ELF-1 (cell line): ENCODE measurements at regions not wholly inside any gene's neighbourhood (a gene's known extent, or its start where the extent isn't known, plus 50 kb on each side); places are given as distances from the start of the nearest gene placed in this dataset.
"Not testable (repeated sequence)": the region's sequence is repeated elsewhere in the genome, so short reads cannot be mapped to it uniquely, and the experiment has no call there.

Experiments
- DNase-seq: peaks from one replicate; pipeline ENCODE4 v3.0.0-alpha.2; 2016; ENCODE audit warnings: low read depth, low spot score

DNA sequence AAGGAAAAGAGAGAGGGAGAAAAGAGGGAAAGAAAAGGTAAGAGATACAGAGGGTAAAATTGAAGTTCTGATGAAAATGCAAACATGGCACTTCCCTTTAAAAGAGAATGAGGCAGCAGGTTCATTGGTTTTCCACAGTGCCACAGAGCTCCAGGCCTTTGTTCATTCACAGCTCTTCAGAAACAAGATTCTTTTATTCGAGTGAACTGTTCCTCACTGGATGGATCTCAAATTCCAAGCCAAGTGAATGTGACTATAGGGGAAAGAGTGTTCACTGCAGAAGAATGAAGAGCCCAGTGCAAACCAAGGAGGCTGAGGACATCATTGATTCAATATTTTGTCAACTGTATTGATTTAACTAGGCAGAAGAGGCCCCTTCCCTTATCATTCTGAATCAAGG is 280.3 kb upstream of the PROK2 start:
- DNase-seq = no peak

DNA sequence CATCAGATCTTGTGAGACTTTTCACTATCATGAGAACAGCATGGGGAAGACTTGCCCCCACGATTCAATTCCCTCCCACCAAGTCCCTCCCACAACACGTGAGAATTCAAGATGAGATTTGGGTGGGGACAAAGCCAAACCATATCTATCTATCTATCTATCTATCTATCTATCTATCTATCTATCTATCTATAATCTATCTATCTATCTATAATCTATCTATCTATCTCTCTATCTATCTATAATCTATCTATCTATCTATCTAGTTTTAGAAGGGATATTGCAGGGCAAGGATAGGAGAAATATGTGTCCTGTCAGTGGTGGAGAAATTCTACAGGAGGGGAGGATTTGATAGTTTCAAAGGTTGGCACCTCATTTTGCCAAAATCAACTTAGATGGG is 279.8 kb upstream of the PROK2 start:
- DNase-seq = not testable (repeated sequence)

DNA sequence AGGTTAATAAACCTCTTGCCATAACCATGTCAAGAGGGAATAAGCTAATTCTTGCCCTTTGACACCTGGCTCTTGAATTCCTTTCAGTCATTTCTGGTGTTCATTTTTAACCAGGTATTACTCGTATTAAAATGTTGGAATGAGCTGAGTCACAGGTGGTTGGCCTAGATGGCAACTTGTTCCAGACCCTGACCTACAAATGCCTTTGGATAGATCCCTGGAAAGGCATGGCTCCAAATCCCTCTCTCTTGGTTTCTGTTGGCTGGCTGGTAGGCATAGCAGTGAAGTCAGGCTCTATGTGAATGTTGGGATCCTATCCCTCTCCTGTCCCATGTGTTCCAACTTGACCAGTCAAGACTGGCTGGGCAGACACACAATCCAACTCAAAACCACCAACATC is 277.1 kb upstream of the PROK2 start:
- no peak for DNase-seq

DNA sequence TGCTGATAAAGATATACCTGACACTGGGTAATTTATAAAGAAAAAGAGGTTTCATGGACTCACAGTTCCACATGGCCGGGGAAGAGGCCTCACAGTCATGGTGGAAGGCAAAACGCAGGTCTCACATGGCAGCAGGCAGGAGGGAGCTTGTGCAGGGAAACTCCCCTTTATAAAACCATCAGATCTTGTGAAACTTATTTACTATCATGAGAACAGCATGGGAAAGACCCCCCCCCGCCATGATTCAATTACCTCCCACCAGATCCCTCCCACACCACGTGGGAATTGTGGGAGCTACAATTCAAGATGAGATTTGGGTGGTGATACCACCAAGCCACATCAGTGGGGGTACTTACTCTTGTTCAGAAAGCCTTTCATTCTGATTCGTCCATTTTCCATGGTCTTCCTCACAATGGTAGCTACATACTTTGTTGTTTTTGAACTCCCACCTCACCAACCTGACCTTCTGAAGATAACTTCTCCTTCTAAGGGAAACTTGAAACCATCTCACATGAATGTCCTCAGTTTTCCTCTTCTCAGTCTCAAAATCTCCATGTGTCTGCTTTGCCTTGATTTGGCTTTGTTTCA is 275.6 kb upstream of the PROK2 start:
- no peak for DNase-seq

DNA sequence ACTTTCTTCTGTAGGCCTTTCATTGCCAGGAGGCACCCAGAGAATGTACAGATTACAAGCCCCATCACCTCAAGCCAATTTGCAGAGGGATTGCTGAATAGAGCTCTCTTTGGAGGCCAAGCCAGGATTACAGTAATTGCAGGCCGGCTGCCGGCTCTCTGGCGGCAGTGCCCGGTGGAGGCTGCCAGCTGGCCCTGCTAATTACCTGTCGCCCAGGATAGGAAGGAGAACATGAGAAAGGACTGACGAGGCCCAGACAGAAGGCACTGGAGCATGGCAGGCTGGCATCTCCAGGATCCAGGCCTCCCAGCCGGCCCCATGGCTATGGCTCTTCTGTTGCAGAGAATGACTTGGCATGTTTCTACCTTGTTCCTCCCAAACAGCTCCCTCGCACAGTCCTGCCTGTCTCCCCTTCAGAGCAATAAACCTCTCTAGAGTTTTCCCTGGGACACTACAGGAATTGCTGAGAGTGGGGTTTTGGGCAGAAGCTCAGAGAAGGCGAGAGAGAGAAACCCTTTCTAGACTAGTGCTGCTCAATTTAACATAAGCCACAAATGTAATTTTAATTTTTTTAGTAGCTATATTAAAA is 273.6 kb upstream of the PROK2 start:
- DNase-seq = peak; percentile 8

DNA sequence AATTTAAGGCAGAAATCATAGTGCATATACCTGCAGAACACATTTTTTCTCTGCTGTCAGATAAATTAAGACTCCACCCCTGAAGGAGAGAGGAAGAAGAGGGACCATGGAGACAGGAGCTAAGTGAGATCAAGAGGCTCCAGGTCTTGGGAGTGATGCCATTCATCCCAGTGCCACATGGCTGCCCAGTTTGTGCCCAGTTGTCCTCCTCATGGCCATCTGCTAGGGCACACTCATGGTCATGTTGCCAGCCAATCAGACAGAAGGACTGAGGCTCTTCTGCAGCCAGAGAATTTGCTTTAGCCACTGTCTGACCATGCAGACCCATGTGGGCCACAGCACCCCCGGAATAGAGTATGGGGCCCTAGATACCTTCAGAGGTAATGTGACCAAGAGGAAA is 270.5 kb upstream of the PROK2 start:
- DNase-seq = no peak

DNA sequence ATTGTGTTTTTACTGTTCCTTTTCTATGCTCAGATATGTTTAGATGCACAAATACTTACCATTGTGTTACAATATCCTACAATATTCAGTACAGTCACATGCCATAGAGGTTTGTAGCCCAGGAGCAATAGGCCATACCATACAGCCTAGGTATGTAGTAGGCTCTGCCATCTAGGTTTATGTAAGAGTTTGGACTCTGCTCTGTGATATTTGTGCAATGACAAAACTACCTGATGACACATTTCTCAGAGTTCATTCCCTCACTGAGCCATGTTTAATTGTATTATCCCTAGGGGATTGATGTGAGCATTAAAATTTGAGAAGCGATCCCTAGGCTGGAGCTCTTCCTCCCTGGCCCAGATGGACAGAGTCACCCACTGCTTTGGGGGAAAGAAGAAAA is 270.0 kb upstream of the PROK2 start:
- no peak for DNase-seq

DNA sequence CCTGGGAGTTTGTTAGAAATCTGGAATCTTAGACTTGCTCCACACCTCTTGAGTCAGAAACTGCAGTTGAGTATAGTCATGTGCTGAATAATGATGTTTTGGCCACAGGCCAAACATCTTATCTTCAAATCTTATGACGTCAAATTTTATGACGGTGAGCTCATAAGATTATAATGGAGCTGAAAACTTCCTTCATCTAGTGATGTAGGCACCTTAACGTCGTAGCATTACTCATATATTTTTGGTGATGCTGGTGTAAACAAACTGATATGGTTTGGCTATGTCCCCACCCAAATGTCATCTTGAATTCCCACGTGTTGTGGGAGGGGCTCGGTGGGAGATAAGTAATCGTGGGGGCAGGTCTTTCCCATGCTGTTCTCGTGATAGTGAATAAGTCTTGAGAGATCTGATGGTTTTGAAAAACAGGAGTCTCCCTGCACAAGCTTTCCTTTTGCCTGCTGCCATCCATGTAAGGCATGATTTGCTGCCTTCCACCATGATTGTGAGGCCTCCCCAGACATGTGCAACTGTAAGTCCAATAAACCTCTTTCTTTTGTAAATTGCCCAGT is 268.0 kb upstream of the PROK2 start:
- no peak for DNase-seq

DNA sequence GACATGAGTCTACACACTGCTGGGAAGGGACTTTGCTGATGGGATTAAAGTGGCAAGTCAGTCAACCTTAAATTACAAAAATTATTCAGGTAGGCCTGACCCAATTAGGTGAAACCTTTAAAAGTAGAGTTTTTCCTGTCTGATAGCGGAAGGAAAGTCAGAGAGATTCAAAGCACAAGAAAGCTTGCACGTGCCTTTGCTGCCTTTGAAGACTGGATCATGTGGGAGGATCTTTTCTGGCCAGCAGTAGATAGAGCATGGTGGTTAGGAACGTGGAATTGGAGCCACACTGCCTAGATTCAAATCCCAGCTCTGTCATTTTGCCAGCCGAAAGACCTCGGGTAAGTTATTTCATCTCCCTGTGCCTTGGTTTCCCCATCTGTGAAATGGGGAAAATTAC is 265.8 kb upstream of the PROK2 start:
- DNase-seq = no peak

DNA sequence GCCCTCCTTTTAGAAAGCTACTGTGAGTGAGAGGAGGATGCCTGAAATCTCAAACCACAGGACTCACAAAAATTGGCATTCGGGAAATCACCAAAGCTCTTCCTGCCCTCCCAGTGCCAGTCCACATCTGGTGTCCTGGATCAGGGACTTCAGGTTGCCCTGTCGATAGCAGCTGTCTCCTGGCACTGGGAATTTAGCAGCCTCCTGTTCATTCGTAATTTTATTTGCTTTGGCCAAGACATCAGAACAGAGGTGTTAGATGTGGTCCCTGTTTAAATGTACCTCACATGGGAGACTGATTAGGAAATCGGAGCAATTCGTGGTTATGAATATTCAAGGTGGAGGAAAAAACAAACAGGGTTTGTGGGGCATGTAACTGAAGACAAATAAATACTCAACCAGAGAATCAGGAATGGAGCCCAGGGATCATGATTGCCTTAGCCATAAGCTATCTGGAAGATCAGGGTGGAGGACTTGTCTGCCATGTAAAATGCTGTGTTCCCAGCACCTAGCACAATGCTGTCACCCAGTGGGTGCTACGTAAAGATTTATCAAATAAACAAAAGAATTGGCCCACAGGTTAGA is 265.2 kb upstream of the PROK2 start:
- DNase-seq = no peak

DNA sequence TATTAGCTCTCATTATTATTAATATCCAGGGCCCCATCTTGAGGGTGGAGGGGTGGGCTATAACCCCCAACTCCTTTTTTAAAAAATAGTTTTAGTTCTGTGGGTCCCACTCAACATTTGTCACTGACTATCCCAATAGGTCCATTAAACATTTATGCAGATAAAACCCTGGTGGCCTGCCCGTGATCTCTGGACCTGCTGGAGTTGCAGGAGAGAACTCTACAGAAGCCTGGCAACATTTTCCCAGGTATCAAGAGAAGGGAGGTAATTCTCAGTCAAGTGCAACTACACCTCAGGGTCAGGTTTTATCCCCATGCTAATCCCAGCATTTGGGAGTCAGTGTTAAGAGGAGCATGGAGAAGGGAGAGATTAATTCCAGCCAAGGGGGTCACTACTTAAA is 264.4 kb upstream of the PROK2 start:
- DNase-seq = no peak

DNA sequence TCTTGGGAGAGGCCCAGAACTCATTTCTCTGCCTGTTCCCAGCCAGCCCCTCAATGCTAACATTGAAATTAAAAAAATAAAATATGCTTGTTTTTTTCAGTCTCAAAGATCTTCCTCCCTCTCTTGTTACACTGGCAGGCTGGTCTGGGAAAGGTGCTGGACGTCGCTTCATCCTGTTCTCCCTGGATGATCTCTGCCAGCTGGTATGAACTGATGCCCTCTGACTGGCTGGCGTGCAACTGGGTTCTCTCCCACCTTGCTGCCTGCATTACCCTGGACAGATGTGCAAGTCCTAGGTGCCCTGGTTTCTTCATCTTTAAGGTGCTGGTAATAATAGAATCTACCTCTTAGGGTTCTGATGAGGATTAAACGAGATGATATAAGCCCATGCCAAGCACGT is 263.9 kb upstream of the PROK2 start:
- no peak for DNase-seq

DNA sequence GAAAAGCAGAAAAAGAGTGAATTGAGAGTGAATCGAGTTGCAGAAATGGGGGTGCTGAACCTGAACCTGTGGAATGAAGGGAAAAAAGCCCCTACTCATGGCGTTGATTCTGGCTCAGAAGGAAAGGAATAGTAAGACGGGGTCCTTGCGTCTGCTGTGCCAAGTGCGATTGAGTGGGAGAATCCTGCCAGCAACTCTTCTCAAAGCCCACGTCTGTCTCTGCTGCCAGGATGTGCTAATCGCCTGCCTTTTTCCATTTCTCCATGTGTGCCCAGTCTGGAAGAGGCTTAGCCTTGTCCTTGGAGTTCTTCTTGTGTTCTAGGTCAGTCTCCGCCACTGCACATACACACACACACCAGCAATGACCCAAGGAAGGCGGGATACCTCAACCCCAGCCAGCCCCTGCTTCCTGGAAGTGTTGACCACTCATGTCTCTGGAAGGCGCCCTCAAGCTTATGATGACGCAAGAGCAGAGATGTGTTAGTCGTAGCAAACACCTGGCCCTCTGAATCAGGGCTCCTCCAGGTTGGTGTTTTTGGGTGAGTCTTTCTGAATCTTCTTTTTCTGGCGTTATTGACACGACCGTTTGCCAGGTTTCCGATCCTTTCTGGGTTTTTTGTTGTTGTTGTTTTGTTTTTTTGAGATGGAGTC is 262.4 kb upstream of the PROK2 start:
- no peak for DNase-seq

DNA sequence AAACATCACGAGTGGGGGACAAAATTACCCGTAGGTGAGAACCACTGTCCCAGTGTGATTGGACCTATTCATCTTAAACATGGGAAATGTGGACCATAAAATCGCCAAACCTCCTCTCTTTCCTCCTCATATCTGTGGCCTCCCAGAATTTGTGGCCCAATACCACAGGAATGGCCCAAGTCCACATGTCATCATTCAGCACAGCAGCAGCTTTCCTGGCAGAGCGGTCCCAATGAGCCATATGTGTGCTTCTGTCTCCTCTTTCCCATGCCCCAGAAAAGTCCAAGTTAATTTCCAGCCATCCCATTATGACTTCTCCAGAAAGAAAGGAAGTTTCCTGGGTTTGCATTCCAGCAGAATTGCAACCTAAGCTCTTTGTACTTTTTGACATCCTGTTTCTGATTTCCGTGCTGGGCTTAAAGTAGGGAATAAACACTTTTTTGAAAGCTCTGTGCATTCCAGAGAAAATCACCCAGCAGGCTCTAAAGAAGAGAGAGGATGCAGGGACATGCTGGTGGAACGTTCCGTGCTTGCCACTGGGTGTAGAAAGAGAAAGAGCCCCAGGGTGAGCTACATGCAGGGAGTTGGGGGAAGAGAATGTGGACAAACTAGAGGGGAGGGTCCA is 259.4 kb upstream of the PROK2 start:
- peak; percentile 46 for DNase-seq

DNA sequence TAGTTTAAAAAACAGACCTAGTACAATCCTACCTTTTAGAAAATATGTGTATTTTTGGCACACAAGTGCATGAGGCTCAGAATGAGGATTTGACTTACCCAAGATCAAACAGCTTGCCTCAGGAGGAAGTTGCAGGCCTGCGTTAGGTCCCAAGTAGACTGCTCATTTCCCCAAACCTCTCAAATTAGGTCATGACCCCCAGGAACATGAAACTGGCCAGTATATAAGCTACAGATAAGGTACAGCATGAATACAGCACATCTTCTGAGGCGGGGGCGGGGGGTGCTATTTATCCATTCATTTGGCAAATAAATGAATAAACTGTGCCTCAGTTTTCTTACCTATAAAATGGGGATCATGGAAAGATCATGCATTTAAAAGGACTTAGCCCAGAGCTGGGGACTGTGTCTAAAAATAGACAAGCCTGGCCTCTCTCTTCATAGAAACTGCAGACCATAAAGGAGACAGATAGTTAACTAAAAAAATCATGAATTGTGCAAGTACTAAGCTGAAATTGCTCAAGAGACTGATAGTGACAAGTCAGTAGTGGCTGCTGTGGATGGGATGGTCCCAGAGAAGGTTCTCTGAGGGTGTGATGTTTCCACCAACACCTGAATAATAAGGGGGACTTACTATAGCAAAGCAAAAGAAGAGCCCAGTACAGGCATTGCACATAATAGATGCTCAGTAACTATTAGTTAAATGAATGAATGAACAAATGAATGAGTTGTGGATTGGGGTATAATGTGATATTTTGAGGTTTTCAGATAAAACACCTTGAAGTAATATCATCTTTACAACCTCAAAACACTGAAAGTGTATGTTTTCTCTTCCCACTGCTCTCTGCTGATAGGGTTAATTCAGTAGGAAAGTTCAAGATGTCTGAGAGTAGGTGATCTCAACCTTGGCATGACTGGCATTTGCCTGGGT is 258.5 kb upstream of the PROK2 start:
- DNase-seq = no peak

DNA sequence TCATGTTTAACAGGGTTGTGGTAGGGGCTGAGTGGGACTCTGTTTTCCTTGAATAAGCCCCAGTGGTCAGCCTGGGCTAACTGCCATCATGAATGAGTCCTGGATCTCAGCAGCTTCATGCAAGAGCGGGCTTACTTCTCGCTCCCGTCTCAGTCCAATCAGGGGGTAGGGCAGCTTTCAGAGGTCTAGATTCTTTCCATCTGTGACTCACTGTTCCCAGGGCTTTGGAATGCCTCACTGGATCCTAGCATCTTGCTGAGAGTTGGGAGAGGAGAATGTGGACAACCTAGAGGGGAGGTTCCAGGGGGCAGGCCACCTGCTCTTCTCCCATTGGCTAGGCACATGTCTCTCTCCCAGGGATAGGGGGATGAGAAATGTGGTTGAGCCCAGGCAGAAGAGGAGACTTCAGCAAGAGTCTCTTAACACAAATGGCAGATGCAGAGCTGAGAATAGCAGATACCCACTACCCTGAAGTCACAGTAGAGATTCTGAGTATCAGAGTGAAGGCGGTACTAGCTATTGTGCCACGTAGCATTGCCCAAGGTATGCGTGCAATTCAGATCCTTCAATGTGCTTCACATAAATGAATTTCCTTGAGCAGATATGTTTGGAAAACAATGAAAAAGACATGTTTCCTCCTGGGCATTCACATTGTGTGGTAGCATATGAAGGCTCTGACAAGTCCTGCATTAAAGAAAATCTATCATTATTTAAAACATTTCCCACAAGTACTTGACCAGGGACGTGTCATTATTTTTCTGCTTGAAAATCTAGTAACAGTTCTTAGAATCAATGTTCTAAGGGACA is 257.7 kb upstream of the PROK2 start:
- peak; percentile 42 for DNase-seq

DNA sequence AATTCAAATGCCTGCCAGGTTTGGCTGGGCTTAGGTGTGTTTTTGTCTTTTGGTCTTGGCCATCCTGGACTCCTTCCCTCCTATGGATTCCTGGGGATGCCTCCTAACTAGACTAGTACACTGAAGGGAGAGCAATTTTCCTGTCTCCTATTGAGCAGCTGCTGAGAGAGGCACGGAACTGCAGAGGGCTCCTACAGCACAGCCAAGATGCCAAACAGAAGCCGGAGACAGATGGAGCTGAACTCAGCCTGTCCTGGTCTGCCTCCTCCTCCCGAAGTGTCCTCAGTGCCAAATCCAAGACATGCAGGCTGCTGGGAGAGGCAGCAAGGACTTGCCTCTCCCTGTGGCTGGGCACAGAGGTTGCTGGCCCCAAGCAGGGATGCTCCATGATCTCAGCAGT is 256.6 kb upstream of the PROK2 start:
- no peak for DNase-seq

DNA sequence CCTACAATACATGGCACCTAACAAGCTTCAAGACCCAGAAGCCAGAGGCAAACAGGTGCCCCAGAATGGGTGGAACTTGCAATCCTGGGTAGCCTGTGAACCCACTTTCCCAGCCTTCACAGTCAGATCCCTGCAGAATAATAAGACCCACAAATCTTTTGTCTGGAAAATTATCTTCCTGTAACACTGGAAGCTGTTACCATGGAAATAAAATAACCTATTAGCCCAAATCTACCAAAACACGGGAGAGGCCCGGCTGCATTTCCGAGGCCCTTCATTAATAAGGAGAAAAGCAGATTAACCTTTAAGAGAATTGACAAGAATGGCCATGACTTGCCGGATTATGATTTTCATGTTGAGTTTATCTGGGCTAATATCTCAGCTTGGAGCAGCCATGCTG is 256.1 kb upstream of the PROK2 start:
- DNase-seq = no peak

DNA sequence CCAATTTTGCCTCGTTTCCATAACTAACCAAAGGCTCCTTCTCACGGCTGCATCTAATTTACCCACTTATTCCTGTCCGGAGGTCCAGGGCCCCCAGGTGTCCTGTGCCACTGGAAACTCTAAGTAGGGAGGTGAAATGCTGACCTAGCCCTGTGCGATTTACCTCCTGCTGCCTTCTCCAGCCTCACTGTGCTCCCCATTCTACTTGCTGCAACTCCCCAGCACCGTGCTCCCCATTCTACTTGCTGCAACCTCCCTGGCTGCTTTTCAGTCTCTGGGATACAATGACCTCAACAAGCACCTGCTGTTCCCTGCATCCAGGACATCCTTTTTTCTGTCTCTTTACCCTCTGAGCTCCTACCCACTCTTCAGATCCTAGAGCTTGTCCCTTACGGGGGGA is 254.7 kb upstream of the PROK2 start:
- DNase-seq = no peak

DNA sequence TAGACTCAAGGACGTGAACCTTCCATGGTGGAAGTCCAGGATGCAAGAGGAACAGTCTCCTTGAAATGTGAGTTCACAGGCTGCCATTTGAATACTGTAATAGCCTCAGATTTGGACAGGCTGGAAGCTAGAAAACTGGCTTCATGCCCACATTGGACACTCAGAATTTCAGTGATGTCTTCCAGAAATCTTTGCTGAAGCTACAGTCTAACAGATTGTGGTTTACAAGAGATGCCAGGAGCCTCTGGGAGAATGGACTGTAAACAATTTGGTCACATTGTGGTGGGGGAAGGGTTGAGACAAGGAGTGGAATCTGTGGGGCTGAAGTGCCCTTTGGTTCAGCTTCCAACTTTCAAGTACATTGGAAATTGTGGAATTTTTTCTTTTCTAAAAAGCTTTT is 252.0 kb upstream of the PROK2 start:
- DNase-seq = no peak
